SK-N-SH (cell line): ENCODE measurements at regions not wholly inside any gene's neighbourhood (a gene's known extent, or its start where the extent isn't known, plus 50 kb on each side); places are given as distances from the start of the nearest gene placed in this dataset.

Experiments
- CTCF ChIA-PET: fragments of 300-600, 350-600 bp; formaldehyde crosslinking; extraction: SDS; loops from one replicate; lab custom pipeline; 2021; lab: Yijun Ruan, JAX
- POLR2A ChIA-PET: fragments of 350-600 bp; sonication (Branson Sonifier 250); formaldehyde crosslinking; extraction: SDS; loops from one replicate; lab custom pipeline; 2020; ENCODE audit warnings: antibody characterized with exemption, inconsistent platforms; lab: Yijun Ruan, JAX
- DNase-seq: peaks from one replicate; pipeline ENCODE4 v3.0.0; 2012
- H2AFZ ChIP-seq: fragments of 200-600 bp; sonication (generic); 2 replicates; pipeline ENCODE4 v1.8.1; 2016; ENCODE audit warnings: antibody characterized with exemption, mild to moderate bottlenecking, low read depth
- H3F3A ChIP-seq: fragments of 200-600 bp; sonication (generic); replicated peaks from 2 replicates; pipeline ENCODE3; 2016; ENCODE audit warnings: antibody characterized with exemption, mild to moderate bottlenecking; ENCODE audit not compliant: insufficient read depth
- H3K27ac ChIP-seq, 2 experiments: fragments of 200-500 bp in 1 of 2; fragments of 200-600 bp in 1 of 2; sonication (Bioruptor generic) in 1 of 2; sonication (generic), shearing (Covaris generic) in 1 of 2; 2 replicates each; pipeline versions ENCODE4 v1.5.1 to v1.6.1; 2014 to 2016; ENCODE audit warnings: low read depth in 2 of 2, inconsistent platforms in 1 of 2, low read length in 1 of 2, mild to moderate bottlenecking in 1 of 2, mixed read lengths in 1 of 2
- H3K27me3 ChIP-seq: fragments of 200-600 bp; sonication (generic), shearing (Covaris generic); 2 replicates; pipeline ENCODE4 v1.6.1; 2016; ENCODE audit warnings: mixed run types; ENCODE audit not compliant: insufficient read depth
- H3K36me3 ChIP-seq, 2 experiments: fragments of 200-500 bp in 1 of 2; fragments of 200-600 bp in 1 of 2; sonication (Bioruptor generic) in 1 of 2; sonication (generic) in 1 of 2; replicated peaks in 1 of 2; 2 replicates each; pipeline versions ENCODE3 to v1.5.1; 2014 to 2016; ENCODE audit warnings: low read length in 1 of 2, mild to moderate bottlenecking in 1 of 2; ENCODE audit not compliant: insufficient read depth in 2 of 2, control insufficient read depth in 1 of 2
- H3K4me1 ChIP-seq, 2 experiments: fragments of 200-500 bp in 1 of 2; fragments of 200-600 bp in 1 of 2; sonication (Bioruptor generic) in 1 of 2; sonication (generic), shearing (Covaris generic) in 1 of 2; 2 replicates each; pipeline versions ENCODE4 v1.5.1 to v1.6.1; 2014 to 2016; ENCODE audit warnings: low read depth in 1 of 2, low read length in 1 of 2, mixed run types in 1 of 2; ENCODE audit not compliant: insufficient read depth in 2 of 2, control insufficient read depth in 1 of 2
- H3K4me2 ChIP-seq: fragments of 200-600 bp; sonication (generic), shearing (Covaris generic); 2 replicates; pipeline ENCODE4 v1.6.1; 2017; ENCODE audit warnings: mixed run types
- H3K4me3 ChIP-seq, 2 experiments: fragments of 200-500 bp in 1 of 2; fragments of 200-600 bp in 1 of 2; sonication (Bioruptor generic) in 1 of 2; sonication (generic), shearing (Covaris generic) in 1 of 2; 2 replicates each; pipeline versions ENCODE4 v1.5.1 to v1.8.1; 2014 to 2016; ENCODE audit warnings: low read depth in 2 of 2, inconsistent platforms in 1 of 2, low read length in 1 of 2, mild to moderate bottlenecking in 1 of 2, mixed read lengths in 1 of 2, moderate library complexity in 1 of 2
- H3K79me2 ChIP-seq: fragments of 200-600 bp; sonication (generic); 2 replicates; pipeline ENCODE4 v1.8.1; 2017; ENCODE audit warnings: mild to moderate bottlenecking; ENCODE audit not compliant: insufficient read depth
- H3K9ac ChIP-seq: fragments of 200-600 bp; sonication (generic); 2 replicates; pipeline ENCODE4 v1.6.1; 2017; ENCODE audit warnings: mixed run types
- H3K9me2 ChIP-seq: fragments of 200-600 bp; sonication (generic); 2 replicates; pipeline ENCODE4 v1.6.1; 2017; ENCODE audit warnings: mixed run types
- H3K9me3 ChIP-seq: fragments of 200-600 bp; sonication (generic); 2 replicates; pipeline ENCODE4 v1.6.1; 2017; ENCODE audit warnings: mixed run types, mild to moderate bottlenecking, moderate library complexity
- H4K20me1 ChIP-seq: fragments of 200-600 bp; sonication (generic); 2 replicates; pipeline ENCODE4 v1.6.1; 2017; ENCODE audit warnings: mild to moderate bottlenecking, mixed run types; ENCODE audit not compliant: insufficient read depth
- CTCF ChIP-seq: fragments of 200-600 bp; sonication (generic); IDR thresholded peaks from 2 replicates; pipeline ENCODE4 v1.6.1; 2017; ENCODE audit warnings: antibody characterized with exemption, mild to moderate bottlenecking, moderate library complexity
- EZH2phosphoT487 ChIP-seq: fragments of 200-600 bp; sonication (generic); IDR thresholded peaks from 2 replicates; pipeline ENCODE4 v1.6.1; 2017; ENCODE audit warnings: low read depth, mixed run types, mild to moderate bottlenecking, antibody characterized with exemption, moderate library complexity, borderline replicate concordance
- FOSL2 ChIP-seq: IDR thresholded peaks from 2 replicates; pipeline ENCODE4 v1.4.0; 2012; ENCODE audit warnings: low read depth, mild to moderate bottlenecking, moderate library complexity, borderline replicate concordance
- MAX ChIP-seq: IDR thresholded peaks from 2 replicates; pipeline ENCODE4 v1.4.0; 2012; ENCODE audit warnings: low read depth
- MXI1 ChIP-seq: IDR thresholded peaks from 2 replicates; pipeline ENCODE4 v1.6.1; 2012; ENCODE audit warnings: mild to moderate bottlenecking, low read depth, low read length, improper control_type of control experiment
- NFIC ChIP-seq: IDR thresholded peaks from 2 replicates; pipeline ENCODE4 v1.4.0; 2012; ENCODE audit warnings: borderline replicate concordance
- POLR2AphosphoS5 ChIP-seq: IDR thresholded peaks from 2 replicates; pipeline ENCODE4 v1.6.1; 2012; ENCODE audit warnings: low read depth, low read length
- RCOR1 ChIP-seq: fragments of 150-350 bp; IDR thresholded peaks from 2 replicates; pipeline ENCODE4 v1.6.1; 2017; ENCODE audit warnings: antibody characterized with exemption, low read length
- RFX5 ChIP-seq: IDR thresholded peaks from 2 replicates; pipeline ENCODE4 v1.6.1; 2012; ENCODE audit warnings: mild to moderate bottlenecking, improper control_type of control experiment, low read length
- SIN3A ChIP-seq: IDR thresholded peaks from 2 replicates; pipeline ENCODE4 v1.6.1; 2012; ENCODE audit warnings: low read depth, mild to moderate bottlenecking, low read length, moderate library complexity, borderline replicate concordance
- TCF12 ChIP-seq: IDR thresholded peaks from 2 replicates; pipeline ENCODE4 v1.4.0; 2012
- USF1 ChIP-seq: IDR thresholded peaks from 2 replicates; pipeline ENCODE4 v1.4.0; 2012; ENCODE audit warnings: low read depth, borderline replicate concordance
- USF2 ChIP-seq: fragments of 150-350 bp; IDR thresholded peaks from 2 replicates; pipeline ENCODE4 v1.6.1; 2017; ENCODE audit warnings: antibody characterized with exemption, low read length, low read depth, borderline replicate concordance
- WGBS: methylation state at CpG from one replicate; pipeline ENCODE4 v1.1.6; 2017; ENCODE audit warnings: low lambda C conversion rate; 5-methylcytosine and 5-hydroxymethylcytosine counted together

- TF ChIP-seq NFIC (no peak), CTCF (no peak), RFX5 (no peak), USF2 (no peak), FOSL2 (no peak), MAX (no peak), POLR2AphosphoS5 (no peak), RCOR1 (no peak), MXI1 (no peak), SIN3A (no peak), USF1 (no peak), EZH2phosphoT487 (no peak)
- TF ChIP-seq, all 33 proteins: peak for 0
- Histone ChIP-seq H3K79me2 (peaks cover 100% of the 10 kb centered on the region), H2AFZ (no peak overlapping the region), H3K9ac (no peak overlapping the region), H3K4me2 (no peak overlapping the region), H3K9me2 (no peaks in the 10 kb centered on the region), H3K27me3 (no peaks in the 10 kb centered on the region), H3K27ac (0 out of 4 replicates have a peak overlapping the region, but pooled peaks of 1 of the 2 experiments have one; percentile 2), H3K36me3 (peaks cover 0 to 10% of the 10 kb centered on the region in 2 experiments), H3F3A (peaks cover 21% of the 10 kb centered on the region), H3K9me3 (no peaks in the 10 kb centered on the region), H3K4me3 (no peak overlapping the region), H3K4me1 (peaks cover 2 to 12% of the 10 kb centered on the region in 2 experiments; a peak in 1 of 4 replicates), H4K20me1 (peaks cover 45% of the 10 kb centered on the region)
- ChIA-PET CTCF (interaction anchor here (1.0 to 1.8 kb wide), 2 partner anchors 9 to 65 kb away, joined by 3 to 6 read pairs; no protein-coding TSS in a partner anchor), POLR2A (no interaction called here)
- no peak for DNase-seq
- WGBS, result 87% methylated on average over 4 of the region's 4 CpGs
Measured at GRCh38 chr11:33461369-33462125, 204.4 kb downstream of the HIPK3 start.

- Histone ChIP-seq H3K4me2 (no peak overlapping the region), H3K4me3 (no peak overlapping the region), H3K9me2 (no peaks in the 10 kb centered on the region), H4K20me1 (peaks cover 32% of the 10 kb centered on the region), H3K4me1 (peaks cover 9 to 13% of the 10 kb centered on the region in 2 experiments)
- POLR2A ChIA-PET, result no interaction called here
- DNase-seq, result no peak
- no peak for TF ChIP-seq TCF12
- peak; percentile 10; the same call in 1 of the 2 replicates for TF ChIP-seq CTCF
- TF ChIP-seq, all 33 proteins: peak for 1
- Histone ChIP-seq H2AFZ (no peak overlapping the region), H3K27me3 (no peaks in the 10 kb centered on the region), H3K27ac (no peak overlapping the region), H3K79me2 (peaks cover 99% of the 10 kb centered on the region), H3K36me3 (no peaks in the 10 kb centered on the region), H3K9me3 (no peaks in the 10 kb centered on the region), H3K9ac (no peak overlapping the region), H3F3A (peaks cover 23% of the 10 kb centered on the region)
- 95% methylated on average over 5 of the region's 5 CpGs for WGBS
- CTCF ChIA-PET, result no interaction called here
Measured at GRCh38 chr11:33457948-33458347, 200.8 kb downstream of the HIPK3 start.
